ENCODE measurements at regions not wholly inside any gene's neighbourhood (a gene's known extent, or its start where the extent isn't known, plus 50 kb on each side); places are given as distances from the start of the nearest gene placed in this dataset.

GRCh38 chr11:23569547-23569946 is 709.3 kb upstream of the CCDC179 start:
- no peak for TF ChIP-seq CTCF (conservative IDR thresholded peaks at IDR 0.05)
- no peak for TF ChIP-seq ZFX (IDR thresholded peaks at IDR 0.05)

Measured in C4-2B (cell line).